HUES48 (cell line): ENCODE measurements at regions not wholly inside any gene's neighbourhood (a gene's known extent, or its start where the extent isn't known, plus 50 kb on each side); places are given as distances from the start of the nearest gene placed in this dataset.
A peak's percentile ranks its signal among the peaks of the same experiment; 100 is the strongest.

Experiments used
- H3K27ac ChIP-seq: one replicate; pipeline ENCODE4 v1.7.0; 2013; ENCODE audit warnings: low read depth, low read length, inconsistent platforms
- H3K27me3 ChIP-seq: 2 replicates; pipeline ENCODE4 v1.6.1; 2013; ENCODE audit warnings: mild to moderate bottlenecking, low read length; ENCODE audit not compliant: control insufficient read depth, insufficient read depth
- H3K36me3 ChIP-seq: 2 replicates; pipeline ENCODE4 v1.6.1; 2013; ENCODE audit warnings: low read length; ENCODE audit not compliant: control insufficient read depth, insufficient read depth
- H3K4me1 ChIP-seq: 2 replicates; pipeline ENCODE4 v1.6.1; 2013; ENCODE audit warnings: mild to moderate bottlenecking, low read length; ENCODE audit not compliant: control insufficient read depth, insufficient read depth
- H3K4me3 ChIP-seq: 2 replicates; pipeline ENCODE4 v1.5.1; 2013; ENCODE audit warnings: mild to moderate bottlenecking, low read depth, low read length
- H3K9ac ChIP-seq: 2 replicates; pipeline ENCODE4 v1.6.1; 2013; ENCODE audit warnings: mild to moderate bottlenecking, low read depth, low read length, moderate library complexity
- H3K9me3 ChIP-seq: 2 replicates; pipeline ENCODE4 v1.6.1; 2013; ENCODE audit warnings: low read length; ENCODE audit not compliant: control insufficient read depth, insufficient read depth

DNA sequence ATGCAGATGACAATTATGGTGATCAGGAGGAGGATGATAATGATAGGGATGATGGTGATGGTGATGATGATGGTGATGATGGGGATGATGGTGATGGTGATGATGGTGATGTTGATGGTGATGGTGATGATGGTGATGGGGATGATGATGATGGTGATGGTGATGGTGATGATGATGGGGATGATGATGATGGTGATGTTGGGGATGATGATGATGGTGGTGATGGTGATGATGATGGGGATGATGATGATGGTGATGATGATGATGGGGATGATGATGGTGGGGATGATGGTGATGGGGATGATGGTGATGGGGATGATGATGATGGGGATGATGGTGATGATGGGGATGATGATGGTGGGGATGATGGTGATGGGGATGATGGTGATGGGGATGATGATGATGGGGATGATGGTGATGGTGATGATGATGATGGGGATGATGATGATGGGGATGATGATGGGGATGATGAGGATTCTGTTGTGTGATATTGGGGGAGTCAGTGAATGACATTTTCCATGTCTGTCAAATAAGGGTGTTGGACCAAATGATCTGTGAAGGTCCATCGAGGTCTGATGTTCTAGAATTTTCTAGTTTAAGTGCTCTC is 65.6 kb upstream of the RPL11 start:
- H3K4me1 ChIP-seq = no peaks in the 10 kb centered on the region; the same call in 1 of the 2 replicates
- H3K36me3 ChIP-seq = no peaks in the 10 kb centered on the region
- H3K4me3 ChIP-seq = no peak overlapping the region
- H3K9ac ChIP-seq = no peak overlapping the region
- no peak overlapping the region for H3K27ac ChIP-seq
- no peaks in the 10 kb centered on the region for H3K9me3 ChIP-seq
- H3K27me3 ChIP-seq = peaks cover under 1% of the 10 kb centered on the region

DNA sequence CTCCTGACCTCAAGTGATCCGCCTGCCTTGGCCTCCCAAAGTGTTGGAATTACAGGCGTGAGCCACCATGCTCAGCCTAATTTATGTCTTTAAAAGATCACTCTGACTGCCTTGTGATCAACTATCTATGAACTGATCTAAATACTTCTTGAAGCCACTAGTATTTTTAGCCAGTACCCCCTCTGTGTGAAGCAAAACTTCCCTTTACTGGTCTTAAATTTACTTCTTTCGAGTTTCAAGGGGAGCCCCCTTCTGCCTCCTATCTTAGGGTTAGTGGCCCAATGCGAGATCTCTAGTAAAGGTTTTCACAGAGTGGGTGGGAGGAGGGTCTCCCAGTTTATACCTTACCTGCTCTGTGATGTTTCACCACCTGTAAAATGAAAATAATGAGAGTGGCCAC is 66.1 kb upstream of the RPL11 start:
- Histone ChIP-seq H3K4me3 (no peak overlapping the region), H3K36me3 (no peaks in the 10 kb centered on the region), H3K9ac (no peak overlapping the region), H3K9me3 (no peaks in the 10 kb centered on the region), H3K27ac (no peak overlapping the region), H3K4me1 (peaks cover under 1% of the 10 kb centered on the region), H3K27me3 (peaks cover 6% of the 10 kb centered on the region)

DNA sequence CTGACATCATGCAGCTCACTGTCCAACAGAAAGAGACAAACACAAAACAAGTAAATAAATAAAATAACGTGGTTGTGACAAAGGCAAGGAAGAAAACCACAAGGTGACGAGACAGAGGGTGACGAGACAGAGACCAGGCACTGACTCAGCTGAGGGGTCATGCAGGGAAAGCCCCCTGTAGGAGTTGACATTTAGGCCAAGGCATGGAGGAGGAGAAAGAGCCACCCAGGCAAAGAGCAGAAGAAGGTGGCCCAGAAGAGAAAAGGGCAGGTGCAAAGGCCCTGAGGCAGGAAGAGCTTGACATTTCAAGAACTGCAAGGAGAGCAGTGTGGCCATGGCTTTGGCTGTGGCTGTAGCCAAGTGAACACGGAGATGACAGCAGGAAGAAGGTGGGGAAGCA is 65.1 kb upstream of the ID3 start:
- Histone ChIP-seq H3K4me3 (no peak overlapping the region), H3K27me3 (peaks cover 16% of the 10 kb centered on the region), H3K9me3 (no peaks in the 10 kb centered on the region), H3K4me1 (peaks cover 8% of the 10 kb centered on the region), H3K36me3 (no peaks in the 10 kb centered on the region), H3K27ac (no peak overlapping the region), H3K9ac (no peak overlapping the region)

DNA sequence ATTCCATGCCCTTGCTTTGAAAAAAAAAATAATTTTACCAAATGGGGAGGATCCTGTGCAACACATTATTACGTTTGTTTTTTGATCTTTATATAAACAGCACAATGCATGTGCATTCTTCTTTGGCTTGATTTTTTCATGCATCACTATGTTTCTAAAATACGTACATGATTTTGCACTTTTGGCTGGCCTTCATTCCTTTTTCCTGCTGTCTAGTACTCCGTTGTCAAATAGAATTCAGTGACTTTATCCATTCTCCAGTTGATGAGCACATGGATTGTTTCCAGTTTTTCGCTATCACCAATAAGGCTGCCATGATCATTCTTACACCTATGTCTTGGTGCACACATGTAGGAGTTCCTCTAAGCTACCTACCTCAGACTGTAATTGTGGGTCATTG is 63.0 kb upstream of the ID3 start:
- H3K9me3 ChIP-seq = no peaks in the 10 kb centered on the region
- no peaks in the 10 kb centered on the region for H3K36me3 ChIP-seq
- H3K27ac ChIP-seq = no peak overlapping the region
- no peak overlapping the region for H3K4me3 ChIP-seq
- H3K4me1 ChIP-seq = peaks cover 8% of the 10 kb centered on the region
- H3K9ac ChIP-seq = no peak overlapping the region
- peaks cover 25% of the 10 kb centered on the region for H3K27me3 ChIP-seq

DNA sequence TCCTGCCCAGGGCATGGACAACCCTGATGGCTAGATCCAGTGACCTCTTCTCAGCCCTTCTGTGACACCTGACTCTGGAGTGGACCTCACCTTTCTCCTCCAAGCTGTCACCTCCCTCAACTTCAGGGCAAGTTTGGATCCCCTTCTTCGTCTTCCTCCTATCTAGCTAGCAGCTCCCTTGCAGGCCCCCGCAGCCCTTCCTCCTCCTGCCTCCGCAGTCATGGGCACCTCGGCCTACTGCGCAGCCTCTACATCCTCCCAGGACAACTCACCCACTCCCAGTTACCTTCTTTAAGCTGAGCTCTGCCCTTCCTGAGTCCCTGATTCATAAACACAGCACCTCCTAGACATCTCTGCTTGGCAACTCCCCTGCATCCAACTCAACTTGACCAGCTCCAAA is 61.3 kb upstream of the ID3 start:
- Histone ChIP-seq H3K4me3 (no peak overlapping the region), H3K27me3 (peaks cover 25% of the 10 kb centered on the region), H3K9me3 (no peaks in the 10 kb centered on the region), H3K9ac (no peak overlapping the region), H3K36me3 (no peaks in the 10 kb centered on the region), H3K27ac (no peak overlapping the region), H3K4me1 (peaks cover 8% of the 10 kb centered on the region)

DNA sequence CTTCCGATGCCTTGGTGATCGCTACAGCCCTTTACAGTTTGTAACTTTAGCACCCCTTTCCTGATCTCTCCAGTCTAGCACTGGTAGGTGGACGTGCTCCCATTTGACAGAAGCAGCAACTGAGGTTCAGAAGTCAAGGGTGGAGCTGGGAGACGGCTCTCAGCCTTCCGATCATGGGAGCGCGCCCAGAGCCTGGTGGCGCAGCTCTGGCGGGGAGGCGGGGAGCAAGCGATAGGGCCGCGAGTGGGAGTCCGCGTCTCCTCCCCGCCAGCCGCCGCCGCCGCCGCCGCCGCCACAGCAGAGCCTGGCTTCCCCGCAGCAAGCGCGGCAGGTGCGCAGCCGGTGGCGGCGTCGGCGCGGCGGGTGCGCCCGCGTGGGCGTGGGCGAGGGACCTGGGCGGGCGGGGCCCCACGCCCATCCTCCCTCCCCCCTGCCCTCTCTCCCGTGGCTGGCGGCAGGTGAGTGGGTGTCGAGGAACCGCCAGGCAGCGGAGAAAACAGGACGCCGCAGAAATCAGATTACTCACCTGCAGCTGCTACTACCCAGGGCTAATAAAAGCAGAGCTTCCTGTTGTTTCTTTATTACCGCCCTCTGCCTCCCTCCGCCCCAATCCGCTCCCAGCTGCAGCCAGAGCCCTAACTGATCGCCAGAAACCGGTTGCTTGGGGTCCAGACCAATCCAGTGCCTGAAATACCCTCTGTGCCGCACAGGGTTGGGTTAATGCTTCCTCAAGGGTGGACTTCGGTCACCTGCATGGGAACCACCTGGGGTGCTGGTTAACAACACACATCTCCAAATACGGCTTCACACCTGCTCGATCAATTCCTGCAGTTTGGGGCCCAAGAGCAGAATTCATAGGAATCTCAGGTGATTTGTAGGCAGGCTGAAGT is 60.2 kb upstream of the ID3 start:
- Histone ChIP-seq H3K9ac (no peak overlapping the region), H3K27ac (peak overlapping the region; percentile 50), H3K4me3 (peak overlapping the region; percentile 54), H3K36me3 (no peaks in the 10 kb centered on the region), H3K9me3 (no peaks in the 10 kb centered on the region), H3K27me3 (peaks cover 25% of the 10 kb centered on the region), H3K4me1 (peaks cover 8% of the 10 kb centered on the region)

DNA sequence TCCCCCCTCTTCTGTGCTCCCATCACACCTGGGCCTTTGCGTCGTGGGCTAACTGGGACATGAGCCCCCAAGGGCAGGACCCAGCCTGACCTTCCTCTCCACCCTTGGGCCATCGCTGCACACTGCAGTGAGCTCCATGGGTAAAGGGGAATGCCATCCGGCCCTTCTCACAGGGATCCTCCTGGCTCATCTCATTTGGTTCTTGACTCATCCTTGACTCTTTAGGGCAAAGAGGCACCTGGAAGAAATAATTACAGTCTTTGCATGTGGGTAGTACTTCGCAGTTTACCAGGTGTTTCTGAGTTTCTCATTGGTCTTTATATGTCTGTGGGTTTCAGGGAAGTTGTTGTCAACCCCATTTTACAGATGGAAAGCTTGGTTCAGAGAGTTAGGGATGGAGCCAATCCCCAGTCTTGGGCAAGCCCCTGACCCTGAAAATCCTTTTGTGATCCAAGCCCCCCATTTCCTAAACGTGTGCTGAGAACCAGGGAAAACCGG is 59.3 kb upstream of the ID3 start:
- no peaks in the 10 kb centered on the region for H3K36me3 ChIP-seq
- H3K4me1 ChIP-seq = peaks cover 8% of the 10 kb centered on the region
- H3K9me3 ChIP-seq = no peaks in the 10 kb centered on the region
- no peak overlapping the region for H3K9ac ChIP-seq
- peaks cover 25% of the 10 kb centered on the region for H3K27me3 ChIP-seq
- H3K4me3 ChIP-seq = no peak overlapping the region
- no peak overlapping the region for H3K27ac ChIP-seq

DNA sequence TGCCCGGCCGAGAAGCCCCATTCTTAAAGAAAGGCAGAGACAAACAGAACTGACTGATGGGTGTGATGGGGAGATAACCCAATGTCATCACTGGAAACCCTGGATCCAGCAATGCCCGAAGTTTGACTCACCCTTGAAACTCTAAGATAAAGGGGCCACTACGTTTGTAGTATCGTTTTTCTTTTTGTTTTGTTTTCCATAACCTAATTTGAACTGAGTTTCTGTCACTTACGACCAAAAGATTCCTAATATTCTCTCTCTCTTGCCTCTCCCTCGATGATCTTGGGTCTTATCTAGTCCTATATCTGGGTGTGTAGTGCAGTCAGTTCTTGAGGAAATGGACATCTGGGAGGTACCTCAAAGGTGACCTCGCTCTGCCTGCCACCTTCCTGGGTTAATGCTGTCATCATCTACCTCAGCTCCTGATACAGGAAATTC is 57.8 kb upstream of the ID3 start:
- Histone ChIP-seq H3K4me1 (peaks cover 19% of the 10 kb centered on the region), H3K4me3 (no peak overlapping the region), H3K9ac (no peak overlapping the region), H3K27me3 (peaks cover 25% of the 10 kb centered on the region), H3K36me3 (no peaks in the 10 kb centered on the region), H3K9me3 (no peaks in the 10 kb centered on the region), H3K27ac (no peak overlapping the region)

DNA sequence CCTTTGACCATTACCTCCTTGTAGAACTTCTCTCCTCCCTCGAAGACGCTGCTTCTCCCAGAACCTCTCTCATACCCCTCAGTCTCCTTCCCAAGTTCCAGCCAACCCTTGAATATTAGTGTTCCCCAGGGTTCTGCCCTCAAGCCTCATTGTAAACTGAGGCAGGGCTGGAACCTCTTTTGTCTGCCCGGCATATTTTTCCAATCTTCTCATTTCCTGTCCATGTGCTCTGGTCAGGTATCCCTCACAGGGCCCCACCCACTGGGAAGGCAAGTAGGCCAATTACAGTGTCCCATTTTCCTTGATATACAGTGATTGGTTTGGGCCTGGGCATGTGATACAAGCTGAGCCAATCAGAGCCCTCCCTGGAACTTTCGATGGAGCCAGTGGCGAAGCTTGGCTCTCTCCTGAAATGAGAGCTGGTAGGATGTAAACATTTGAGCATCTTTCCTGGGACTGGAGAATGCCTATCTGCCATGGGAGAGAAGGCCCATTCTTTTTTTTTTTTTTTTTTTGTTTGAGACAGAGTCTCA is 57.1 kb upstream of the ID3 start:
- peaks cover 21% of the 10 kb centered on the region for H3K4me1 ChIP-seq

DNA sequence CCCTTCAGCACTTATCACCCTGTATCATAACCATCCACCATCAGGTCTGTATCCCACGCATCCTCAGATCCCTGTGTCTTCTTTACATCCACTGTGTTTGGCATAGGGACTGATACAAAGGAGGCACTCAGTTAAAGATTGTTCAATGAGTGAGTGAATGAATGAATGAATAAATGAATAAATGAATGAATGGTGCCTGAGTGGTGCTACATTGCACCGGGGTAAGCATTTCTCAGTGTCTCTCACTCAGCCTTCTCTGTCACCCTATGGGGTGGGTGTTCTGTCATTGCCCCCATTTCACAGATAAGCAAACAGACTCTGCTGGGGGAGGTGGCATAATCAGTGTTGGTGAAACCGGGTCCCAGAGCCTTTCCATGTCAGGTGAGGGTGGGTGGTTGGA is 56.6 kb upstream of the ID3 start:
- Histone ChIP-seq H3K4me3 (no peak overlapping the region), H3K4me1 (peaks cover 21% of the 10 kb centered on the region), H3K27ac (no peak overlapping the region), H3K27me3 (peaks cover 23% of the 10 kb centered on the region), H3K36me3 (no peaks in the 10 kb centered on the region), H3K9ac (no peak overlapping the region), H3K9me3 (no peaks in the 10 kb centered on the region)

More for the DNA sequence above, 57.1 kb upstream of the ID3 start:
- H3K9me3 ChIP-seq = no peaks in the 10 kb centered on the region
- no peaks in the 10 kb centered on the region for H3K36me3 ChIP-seq
- H3K4me3 ChIP-seq = no peak overlapping the region
- no peak overlapping the region for H3K27ac ChIP-seq
- H3K27me3 ChIP-seq = peaks cover 25% of the 10 kb centered on the region
- no peak overlapping the region for H3K9ac ChIP-seq

DNA sequence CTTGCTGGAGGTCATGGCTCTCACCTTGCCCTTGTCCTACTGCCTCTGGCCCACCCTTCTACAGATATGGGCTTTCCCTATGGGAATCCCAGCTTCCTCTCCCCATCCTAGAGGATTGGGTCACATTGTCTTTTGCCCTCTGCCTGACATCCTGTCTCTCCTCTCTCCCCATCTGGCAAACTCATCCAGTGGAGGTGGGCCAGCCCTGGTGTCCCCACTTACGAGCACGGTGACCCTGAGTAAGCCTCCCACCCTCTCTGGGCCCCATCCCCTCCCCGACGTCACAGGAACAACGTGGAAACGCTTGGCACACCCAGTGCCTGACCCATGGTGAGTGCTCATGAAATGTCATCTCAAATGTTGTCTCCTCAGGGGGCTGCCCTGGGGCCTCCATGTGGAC is 56.1 kb upstream of the ID3 start:
- H3K9ac ChIP-seq = no peak overlapping the region
- no peaks in the 10 kb centered on the region for H3K36me3 ChIP-seq
- no peak overlapping the region for H3K27ac ChIP-seq
- peaks cover 20% of the 10 kb centered on the region for H3K4me1 ChIP-seq
- H3K9me3 ChIP-seq = no peaks in the 10 kb centered on the region
- no peak overlapping the region for H3K4me3 ChIP-seq
- peaks cover 18% of the 10 kb centered on the region for H3K27me3 ChIP-seq
